HepG2 (cell line): ENCODE measurements at regions not wholly inside any gene's neighbourhood (a gene's known extent, or its start where the extent isn't known, plus 50 kb on each side); places are given as distances from the start of the nearest gene placed in this dataset.

Experiments
- ATAC-seq: fragments of 200-7000 bp; cut with Tn5 transposase; 3 replicates; pipeline ENCODE4 v1.9.1; 2020; ENCODE audit warnings: mild to moderate bottlenecking, moderate library complexity
- BruUV-seq: library from RNA; stranded (reverse); fragments of 400-500 nt; replicated peaks from 2 replicates; lab custom pipeline; 2021; lab: Mats Ljungman, UMichigan
- CTCF ChIA-PET: fragments of 300-600 bp; formaldehyde crosslinking; extraction: SDS; loops from one replicate; lab custom pipeline; 2021; ENCODE audit warnings: low total read pairs, inconsistent platforms, low intra/inter-chr PET ratio; lab: Yijun Ruan, JAX
- POLR2A ChIA-PET: fragments of 350-600 bp; sonication (Branson Sonifier 250); formaldehyde crosslinking; loops from one replicate; lab custom pipeline; 2020; ENCODE audit warnings: antibody characterized with exemption, inconsistent platforms; lab: Yijun Ruan, JAX
- DNase-seq: peaks from one replicate; pipeline ENCODE4 v3.0.0-alpha.2; 2015; ENCODE audit warnings: low spot score
- FAIRE-seq: peaks from 3 replicates; lab custom pipeline; 2011; peaks lifted over from hg19 to GRCh38; lab: Jason Lieb, UNC
- H2AFZ ChIP-seq: one replicate; pipeline ENCODE4 v1.6.1; 2011; ENCODE audit warnings: low read length, inconsistent platforms
- H3K27ac ChIP-seq: fragments of 300-600 bp; 3 replicates; pipeline ENCODE4 v1.8.0; 2011; ENCODE audit warnings: mixed run types, mild to moderate bottlenecking, mixed read lengths, low read length, inconsistent platforms; ENCODE audit not compliant: insufficient read depth; ENCODE audit errors: extremely low read length
- H3K27me3 ChIP-seq, 2 experiments: fragments of 200-600 bp in 1 of 2; 2 replicates in 1 of 2; 3 replicates in 1 of 2; pipeline versions ENCODE4 v1.6.0 to v1.8.0; 2011; ENCODE audit warnings: low read length in 2 of 2, mild to moderate bottlenecking in 2 of 2, moderate library complexity in 2 of 2, inconsistent platforms in 1 of 2; ENCODE audit not compliant: insufficient read depth in 2 of 2, control insufficient read depth in 1 of 2
- H3K36me3 ChIP-seq, 2 experiments: fragments of 200-600 bp in 1 of 2; replicated peaks in 1 of 2; 2 replicates in 1 of 2; 3 replicates in 1 of 2; pipeline versions ENCODE4 v1.5.1 to v1.8.0; 2011; ENCODE audit warnings: low read length in 2 of 2, inconsistent platforms in 1 of 2; ENCODE audit not compliant: insufficient read depth in 2 of 2, control insufficient read depth in 1 of 2
- H3K4me1 ChIP-seq: 2 replicates; pipeline ENCODE4 v1.5.1; 2012; ENCODE audit warnings: low read length, inconsistent platforms; ENCODE audit not compliant: insufficient read depth
- H3K4me2 ChIP-seq: 2 replicates; pipeline ENCODE4 v1.6.0; 2011; ENCODE audit warnings: low read depth, low read length, inconsistent platforms
- H3K4me3 ChIP-seq, 3 experiments: fragments of 200-600 bp in 1 of 3; sonication (generic), shearing (Covaris generic) in 1 of 3; replicated peaks in 1 of 3; 2 replicates each; pipeline ENCODE4 v1.5.1; 2011 to 2016; ENCODE audit warnings: low read length in 3 of 3, inconsistent platforms in 2 of 3, low read depth in 2 of 3, mild to moderate bottlenecking in 2 of 3, control low read depth in 1 of 3, mixed read lengths in 1 of 3; ENCODE audit not compliant: insufficient read depth in 1 of 3
- H3K79me2 ChIP-seq: one replicate; pipeline ENCODE4 v1.6.1; 2011; ENCODE audit warnings: low read length, inconsistent platforms; ENCODE audit not compliant: insufficient read depth
- H3K9ac ChIP-seq: 2 replicates; pipeline ENCODE4 v1.6.0; 2011; ENCODE audit warnings: mild to moderate bottlenecking, low read depth, low read length, inconsistent platforms; ENCODE audit not compliant: insufficient read depth
- H3K9me3 ChIP-seq: 2 replicates; pipeline ENCODE4 v1.5.1; 2012; ENCODE audit warnings: mild to moderate bottlenecking, low read length
- H4K20me1 ChIP-seq: 2 replicates; pipeline ENCODE4 v1.6.0; 2011; ENCODE audit warnings: inconsistent platforms, mild to moderate bottlenecking, low read length, moderate library complexity; ENCODE audit not compliant: insufficient read depth
- ATF7 ChIP-seq, 2 experiments: fragments of 450-650 bp in 1 of 2; sonication (generic) in 1 of 2; formaldehyde crosslinking in 1 of 2; IDR thresholded peaks; 2 replicates each; pipeline versions ENCODE4 v1.4.0 to v1.6.1; 2016 to 2020; ENCODE audit warnings: antibody characterized with exemption in 1 of 2, mild to moderate bottlenecking in 1 of 2, missing genetic modification reagents in 1 of 2
- CREB1 ChIP-seq, 2 experiments: fragments of 450-650 bp in 1 of 2; IDR thresholded peaks; 2 replicates each; pipeline ENCODE4 v1.6.1; 2016 to 2017; ENCODE audit warnings: control low read depth in 1 of 2, mild to moderate bottlenecking in 1 of 2, missing compliant biosample characterization in 1 of 2, missing genetic modification characterization in 1 of 2
- ISL2 ChIP-seq: sonication (generic); formaldehyde crosslinking; IDR thresholded peaks from 2 replicates; pipeline ENCODE4 v1.5.0; 2020; ENCODE audit warnings: missing genetic modification reagents
- KMT2A ChIP-seq: sonication (generic); formaldehyde crosslinking; IDR thresholded peaks from 2 replicates; pipeline ENCODE4 v1.4.0; 2020; ENCODE audit warnings: missing genetic modification reagents
- MAF1 ChIP-seq: sonication (generic); formaldehyde crosslinking; IDR thresholded peaks from 2 replicates; pipeline ENCODE4 v1.5.0; 2020; ENCODE audit warnings: missing genetic modification reagents, borderline replicate concordance
- MAFF ChIP-seq: IDR thresholded peaks from 2 replicates; pipeline ENCODE4 v1.6.1; 2011; ENCODE audit warnings: low read depth, low read length, improper control_type of control experiment
- MIER2 ChIP-seq: IDR thresholded peaks from 2 replicates; pipeline ENCODE4 v1.6.1; 2016; ENCODE audit warnings: missing biosample characterization, missing genetic modification reagents
- NR2C2 ChIP-seq: sonication (generic); formaldehyde crosslinking; IDR thresholded peaks from 2 replicates; pipeline ENCODE4 v1.4.0; 2020; ENCODE audit warnings: missing genetic modification reagents, mild to moderate bottlenecking, moderate library complexity, borderline replicate concordance
- NR2F2 ChIP-seq: IDR thresholded peaks from 2 replicates; pipeline ENCODE4 v1.6.1; 2012; ENCODE audit warnings: low read depth, inconsistent platforms, borderline replicate concordance
- PTBP1 ChIP-seq: fragments of 200-400 bp; formaldehyde crosslinking; IDR thresholded peaks from 2 replicates; pipeline ENCODE4 v1.6.1; 2018; ENCODE audit warnings: low read length, low read depth; ENCODE audit not compliant: poor library complexity, severe bottlenecking
- STAT6 ChIP-seq: sonication (generic); formaldehyde crosslinking; IDR thresholded peaks from 2 replicates; pipeline ENCODE4 v1.4.0; 2020; ENCODE audit warnings: missing genetic modification reagents, mild to moderate bottlenecking, borderline replicate concordance
- TMF1 ChIP-seq: sonication (generic); formaldehyde crosslinking; IDR thresholded peaks from 2 replicates; pipeline ENCODE4 v1.8.1; 2022; ENCODE audit warnings: low read depth, missing genetic modification reagents
- YEATS4 ChIP-seq: sonication (generic); formaldehyde crosslinking; IDR thresholded peaks from 2 replicates; pipeline ENCODE4 v1.4.0; 2020; ENCODE audit warnings: missing genetic modification reagents, borderline replicate concordance
- ZNF256 ChIP-seq: sonication (generic); formaldehyde crosslinking; conservative IDR thresholded peaks from 2 replicates; pipeline ENCODE4 v1.4.0; 2020; ENCODE audit warnings: missing genetic modification reagents
- ZNF382 ChIP-seq: sonication (generic); formaldehyde crosslinking; IDR thresholded peaks from 2 replicates; pipeline ENCODE4 v1.5.0; 2020; ENCODE audit warnings: missing genetic modification reagents, mild to moderate bottlenecking, borderline replicate concordance
- ZNF414 ChIP-seq: sonication (generic); formaldehyde crosslinking; IDR thresholded peaks from 2 replicates; pipeline ENCODE4 v1.5.0; 2020; ENCODE audit warnings: missing genetic modification reagents
- ZNF556 ChIP-seq: sonication (generic); formaldehyde crosslinking; IDR thresholded peaks from 2 replicates; pipeline ENCODE4 v1.4.0; 2020; ENCODE audit warnings: mild to moderate bottlenecking, missing genetic modification reagents, borderline replicate concordance
- ZSCAN9 ChIP-seq: IDR thresholded peaks from 2 replicates; pipeline ENCODE4 v1.6.1; 2016; ENCODE audit warnings: borderline replicate concordance
- WGBS: methylation state at CpG from one replicate; pipeline ENCODE4 v1.1.6; 2017; ENCODE audit warnings: low lambda C conversion rate; 5-methylcytosine and 5-hydroxymethylcytosine counted together
- in situ Hi-C: cut with HindIII; loops from 2 replicates; pipeline ENCODE4 v1.10.0; 2017; ENCODE audit warnings: low pct_unique_long_range_greater_than_20kb; ENCODE audit not compliant: extremely low pct_ligation_motif_present
- intact Hi-C: fragments of 100-400 bp; cut with micrococcal nuclease; formaldehyde crosslinking; loops from one replicate; pipeline ENCODE4 v1.10.0; 2022; ENCODE audit not compliant: unreplicated experiment

DNA sequence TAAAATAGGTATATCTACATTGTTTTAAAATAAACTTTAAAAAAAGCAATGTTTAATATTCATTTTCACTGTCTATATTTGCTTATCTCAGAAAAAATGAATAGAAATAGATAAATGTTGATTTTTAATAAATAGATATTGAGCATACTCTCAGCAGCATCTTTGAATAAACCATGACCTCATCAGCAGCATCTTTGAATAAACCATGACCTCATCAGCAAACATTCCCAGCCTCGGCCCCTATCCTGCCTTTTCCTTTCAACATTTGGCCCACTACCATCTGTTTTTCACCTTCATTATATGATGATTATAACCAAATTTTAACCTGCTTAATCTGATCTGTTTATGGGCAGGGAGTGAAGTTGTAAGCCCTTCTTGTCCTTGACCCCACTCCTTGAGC is 148.7 kb upstream of the SAMSN1 start:
- Histone ChIP-seq H3K27ac (no peak overlapping the region), H3K4me2 (no peak overlapping the region), H2AFZ (no peak overlapping the region), H3K79me2 (no peaks in the 10 kb centered on the region), H4K20me1 (no peaks in the 10 kb centered on the region), H3K9ac (no peak overlapping the region), H3K4me1 (peaks cover 6% of the 10 kb centered on the region; the same call in 1 of the 2 replicates), H3K4me3 (no peak overlapping the region), H3K36me3 (no peaks in the 10 kb centered on the region), H3K27me3 (no peaks in the 10 kb centered on the region; a peak in 1 of 5 replicates), H3K9me3 (no peaks in the 10 kb centered on the region)
- TF ChIP-seq MAFF: no peak
- no peak for TF ChIP-seq YEATS4 (CRISPR knock-in tag)
- TF ChIP-seq ATF7 (IDR thresholded peaks at IDR 0.05): peak; percentile 84
- no peak for TF ChIP-seq ATF7 (CRISPR knock-in tag; IDR thresholded peaks at IDR 0.05)
- TF ChIP-seq ZNF556 (CRISPR knock-in tag): no peak
- 0 out of 2 replicates have a peak, but pooled peaks have one; percentile 15 for TF ChIP-seq CREB1 (IDR thresholded peaks at IDR 0.05)
- no peak for TF ChIP-seq CREB1 (CRISPR knock-in tag; IDR thresholded peaks at IDR 0.05)
- no peak for TF ChIP-seq KMT2A (CRISPR knock-in tag)
- ChIA-PET POLR2A (no interaction called here), CTCF (no interaction called here)
- ATAC-seq (no peak), DNase-seq (no peak), FAIRE-seq (no peak)
- intact Hi-C loops (no loop called here), in situ Hi-C loops (no loop called here)
- WGBS: 3% methylated on average over 1 of the region's 1 CpG
- BruUV-seq: no TSS peak

DNA sequence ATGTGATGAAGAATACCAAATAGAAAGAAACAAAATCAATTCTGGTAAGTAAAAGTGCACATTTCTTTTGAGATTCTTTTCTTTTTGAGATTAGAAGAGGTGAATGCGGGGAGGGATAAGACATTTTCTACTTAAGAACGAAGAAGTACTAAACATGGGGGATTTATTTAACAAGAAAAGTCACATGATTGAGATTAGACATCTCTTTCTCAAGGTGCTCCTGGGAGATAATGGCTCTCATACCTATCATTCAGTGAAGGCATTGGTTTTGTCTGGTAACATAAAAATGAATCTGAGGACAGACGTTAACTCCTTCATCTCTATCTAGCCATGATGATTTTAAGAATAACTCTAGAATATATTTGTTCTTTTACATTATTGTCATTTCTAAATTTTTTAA is 147.9 kb upstream of the SAMSN1 start:
- Histone ChIP-seq H3K9ac (no peak overlapping the region), H4K20me1 (no peaks in the 10 kb centered on the region), H3K79me2 (no peaks in the 10 kb centered on the region), H3K4me3 (no peak overlapping the region), H3K9me3 (no peaks in the 10 kb centered on the region), H3K27me3 (no peaks in the 10 kb centered on the region; a peak in 1 of 5 replicates), H2AFZ (no peak overlapping the region), H3K4me1 (no peaks in the 10 kb centered on the region), H3K27ac (no peak overlapping the region), H3K36me3 (no peaks in the 10 kb centered on the region), H3K4me2 (no peak overlapping the region)
- no peak for FAIRE-seq
- no peak for ATAC-seq
- DNase-seq: no peak
- in situ Hi-C loops (no loop called here), intact Hi-C loops (no loop called here)
- WGBS: 31% methylated on average over 3 of the region's 3 CpGs
- ChIA-PET POLR2A (no interaction called here), CTCF (no interaction called here)
- no TSS peak for BruUV-seq
- no peak for TF ChIP-seq MIER2 (CRISPR knock-in tag)
- TF ChIP-seq ZNF414 (CRISPR knock-in tag): no peak
- no peak for TF ChIP-seq NR2C2 (CRISPR knock-in tag)
- no peak for TF ChIP-seq ZNF382 (CRISPR knock-in tag)
- no peak for TF ChIP-seq STAT6
- TF ChIP-seq ISL2 (CRISPR knock-in tag): no peak
- TF ChIP-seq NR2F2: no peak
- TF ChIP-seq ZSCAN9 (CRISPR knock-in tag): no peak
- TF ChIP-seq PTBP1: no peak
- no peak for TF ChIP-seq TMF1
- TF ChIP-seq MAF1 (CRISPR knock-in tag): no peak
- no peak for TF ChIP-seq ZNF256 (CRISPR knock-in tag)
